Mucosa of rectum (tissue), 2 donors: ENCODE measurements at regions not wholly inside any gene's neighbourhood (a gene's known extent, or its start where the extent isn't known, plus 50 kb on each side); places are given as distances from the start of the nearest gene placed in this dataset.

Source experiments
- H3K27ac ChIP-seq, 2 donors: one replicate each; pipeline ENCODE4 v1.7.0; 2013; ENCODE audit warnings: inconsistent platforms in 2 of 2, low read depth in 2 of 2, low read length in 2 of 2
- H3K27me3 ChIP-seq, 2 donors: one replicate each; pipeline ENCODE4 v1.7.0; 2013; ENCODE audit warnings: low read length in 2 of 2; ENCODE audit not compliant: control insufficient read depth in 2 of 2, insufficient read depth in 2 of 2
- H3K36me3 ChIP-seq, 2 donors: one replicate each; pipeline ENCODE4 v1.7.0; 2013; ENCODE audit warnings: low read length in 2 of 2; ENCODE audit not compliant: control insufficient read depth in 2 of 2, insufficient read depth in 2 of 2
- H3K4me1 ChIP-seq, 2 donors: one replicate each; pipeline ENCODE4 v1.7.0; 2013; ENCODE audit warnings: low read length in 2 of 2, mild to moderate bottlenecking in 1 of 2; ENCODE audit not compliant: control insufficient read depth in 2 of 2, insufficient read depth in 2 of 2
- H3K4me3 ChIP-seq, 2 donors: one replicate each; pipeline ENCODE4 v1.7.0; 2013; ENCODE audit warnings: low read length in 2 of 2
- H3K9ac ChIP-seq, 2 donors: one replicate each; pipeline ENCODE4 v1.7.0; 2013; ENCODE audit warnings: low read length in 2 of 2, low read depth in 1 of 2, mild to moderate bottlenecking in 1 of 2
- H3K9me3 ChIP-seq, 2 donors: one replicate each; pipeline ENCODE4 v1.7.0; 2013; ENCODE audit warnings: low read length in 2 of 2; ENCODE audit not compliant: control insufficient read depth in 2 of 2
- donor health status: healthy.
- donor health status: Normal muscosa, but diverticular disease.

DNA sequence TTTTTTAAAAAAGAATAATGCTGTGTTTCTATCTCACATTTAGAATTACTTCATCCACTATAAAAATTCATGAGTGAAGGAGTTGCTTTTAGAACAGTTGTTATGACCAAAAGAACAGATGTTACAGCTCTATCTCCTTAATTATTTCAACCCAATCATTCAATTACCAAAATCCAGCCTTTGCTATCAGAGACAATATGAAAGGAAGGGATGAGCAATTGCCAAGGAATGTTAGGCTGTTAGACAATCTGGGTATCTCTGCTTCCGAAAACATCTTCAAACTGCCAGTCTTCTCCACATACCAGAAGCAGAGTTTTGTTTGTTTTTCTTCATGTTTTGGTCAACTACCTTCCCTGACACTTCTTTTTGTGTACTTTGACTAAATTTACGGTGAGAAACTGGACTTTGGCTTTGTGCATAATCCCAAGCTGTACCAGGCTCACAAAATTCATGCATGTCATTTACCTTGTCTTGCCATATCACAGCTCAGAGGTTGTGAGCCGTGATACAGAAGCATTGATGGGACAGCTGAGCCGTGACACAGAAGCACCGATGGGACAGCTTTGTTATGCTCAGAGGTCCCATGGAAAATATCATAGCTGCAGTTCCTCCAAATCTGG is 405.5 kb downstream of the KIF4B start:
- Histone ChIP-seq H3K27ac (no peak overlapping the region), H3K4me3 (no peak overlapping the region), H3K36me3 (no peaks in the 10 kb centered on the region), H3K27me3 (no peaks in the 10 kb centered on the region), H3K9me3 (no peaks in the 10 kb centered on the region), H3K4me1 (no peaks in the 10 kb centered on the region), H3K9ac (no peak overlapping the region)

DNA sequence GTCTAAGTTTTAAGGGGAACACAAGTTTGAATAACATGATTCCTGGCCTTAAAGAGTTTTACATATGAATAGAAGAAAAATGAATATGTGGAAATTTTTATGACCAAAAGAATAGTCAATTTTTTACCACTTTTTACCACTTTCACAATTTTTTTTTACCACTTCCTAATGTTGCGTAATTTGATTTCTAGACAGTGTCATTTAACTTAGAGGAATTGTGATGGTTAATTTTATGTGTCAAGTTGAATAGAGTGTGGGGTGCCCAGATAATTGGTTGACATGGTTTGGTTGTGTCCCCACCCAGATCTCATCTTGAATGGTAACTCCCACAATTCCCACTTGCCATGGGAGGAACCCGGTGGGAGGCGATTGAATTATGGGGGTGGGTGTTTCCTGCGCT is 416.6 kb downstream of the KIF4B start:
- Histone ChIP-seq H3K27ac (no peak overlapping the region), H3K36me3 (no peaks in the 10 kb centered on the region), H3K9ac (no peak overlapping the region), H3K4me3 (no peak overlapping the region), H3K27me3 (no peaks in the 10 kb centered on the region), H3K9me3 (no peaks in the 10 kb centered on the region), H3K4me1 (no peaks in the 10 kb centered on the region)

DNA sequence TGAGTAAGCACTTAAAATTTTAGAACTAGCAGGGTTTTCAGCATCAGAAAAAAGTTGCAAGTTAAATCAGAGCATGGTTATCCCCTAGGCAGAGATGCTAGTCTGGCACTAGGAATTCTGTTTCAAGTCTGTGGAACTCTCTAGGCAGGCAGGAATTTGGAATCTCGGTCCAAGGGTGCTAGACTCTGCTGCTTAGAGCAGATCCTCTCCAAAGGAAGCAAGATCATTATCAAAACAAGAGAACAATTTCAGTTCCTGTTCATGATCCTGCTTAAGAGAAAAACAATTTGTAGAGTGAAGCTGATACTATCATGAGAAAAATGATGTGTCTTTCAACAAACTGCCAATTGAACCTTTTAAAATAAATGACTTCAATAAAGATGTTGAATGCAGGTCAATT is 420.7 kb downstream of the KIF4B start:
- H3K4me1 ChIP-seq = no peaks in the 10 kb centered on the region
- no peak overlapping the region for H3K4me3 ChIP-seq
- no peaks in the 10 kb centered on the region for H3K36me3 ChIP-seq
- no peak overlapping the region for H3K9ac ChIP-seq
- no peaks in the 10 kb centered on the region for H3K9me3 ChIP-seq
- H3K27ac ChIP-seq = no peak overlapping the region
- H3K27me3 ChIP-seq = no peaks in the 10 kb centered on the region

- Histone ChIP-seq H3K4me3 (no peak overlapping the region), H3K27ac (no peak overlapping the region), H3K4me1 (no peaks in the 10 kb centered on the region), H3K9ac (no peak overlapping the region), H3K36me3 (no peaks in the 10 kb centered on the region), H3K9me3 (no peaks in the 10 kb centered on the region), H3K27me3 (no peaks in the 10 kb centered on the region)
These were observed 421.1 kb downstream of the KIF4B start for GRCh38 chr5:155434681-155435080.

- no peaks in the 10 kb centered on the region for H3K9me3 ChIP-seq
- H3K27ac ChIP-seq = no peak overlapping the region
- no peak overlapping the region for H3K9ac ChIP-seq
These were observed 428.3 kb downstream of the KIF4B start for GRCh38 chr5:155441849-155442248.

DNA sequence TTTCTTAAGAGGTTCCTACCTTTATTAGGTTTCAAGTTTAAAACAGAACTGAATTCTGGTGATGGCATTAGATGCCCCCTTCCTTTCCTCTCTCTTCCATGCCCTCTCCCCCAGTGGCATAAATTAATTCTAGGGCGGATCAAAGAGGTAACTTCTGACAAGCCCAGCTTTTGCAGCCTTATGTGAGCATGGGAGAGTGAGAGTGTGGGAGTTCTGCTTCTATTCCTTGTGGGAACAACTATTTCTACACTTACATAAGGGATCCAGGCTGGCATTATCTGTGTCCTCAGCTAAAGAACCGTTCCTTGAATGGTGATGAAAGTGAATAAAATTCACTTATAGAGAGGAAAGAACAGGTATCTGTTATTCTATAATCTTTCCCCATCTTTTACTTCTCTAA is 437.6 kb downstream of the KIF4B start:
- Histone ChIP-seq H3K4me1 (no peaks in the 10 kb centered on the region), H3K36me3 (no peaks in the 10 kb centered on the region), H3K27me3 (no peaks in the 10 kb centered on the region), H3K27ac (no peak overlapping the region), H3K9me3 (peaks cover 0 to 3% of the 10 kb centered on the region in 2 donors), H3K9ac (no peak overlapping the region), H3K4me3 (no peak overlapping the region)

More at GRCh38 chr5:155441849-155442248, 428.3 kb downstream of the KIF4B start:
- Histone ChIP-seq H3K27me3 (no peaks in the 10 kb centered on the region), H3K4me1 (no peaks in the 10 kb centered on the region), H3K36me3 (no peaks in the 10 kb centered on the region), H3K4me3 (no peak overlapping the region)

- no peak overlapping the region for H3K27ac ChIP-seq
- no peaks in the 10 kb centered on the region for H3K36me3 ChIP-seq
- no peaks in the 10 kb centered on the region for H3K4me1 ChIP-seq
- H3K9me3 ChIP-seq = no peaks in the 10 kb centered on the region
- no peak overlapping the region for H3K9ac ChIP-seq
- H3K27me3 ChIP-seq = no peaks in the 10 kb centered on the region
- no peak overlapping the region for H3K4me3 ChIP-seq
These were observed 442.4 kb downstream of the KIF4B start for GRCh38 chr5:155455791-155456514.

DNA sequence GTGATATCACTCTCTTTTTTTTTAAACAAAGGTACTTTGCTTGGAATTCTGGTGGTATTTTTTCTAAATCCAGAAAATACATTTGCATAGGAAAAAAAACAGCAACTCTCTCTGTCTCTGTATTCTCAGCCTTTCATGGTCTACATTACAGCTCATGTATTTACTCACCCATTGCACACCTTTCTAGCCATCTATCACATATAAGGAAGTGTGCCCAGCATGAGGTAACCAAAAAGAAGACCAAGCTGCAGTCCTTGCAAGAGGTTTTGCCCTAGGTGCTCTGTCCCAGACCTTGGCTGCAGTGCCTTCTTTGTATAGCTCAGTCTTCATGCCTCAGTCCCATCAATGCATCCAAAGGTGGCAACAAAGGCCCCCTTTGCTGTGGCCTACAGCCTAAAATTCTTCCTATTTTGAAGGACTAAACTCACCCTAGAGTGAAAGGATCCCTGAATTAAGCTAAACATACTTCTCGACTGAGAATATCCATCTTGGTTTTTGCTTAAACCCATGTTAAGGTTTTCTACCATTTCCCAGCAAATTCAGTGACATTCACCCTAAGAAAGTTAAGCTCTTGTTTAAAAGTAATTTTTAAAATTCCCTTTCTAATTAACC is 446.4 kb downstream of the KIF4B start:
- H3K4me3 ChIP-seq = no peak overlapping the region
- H3K27me3 ChIP-seq = no peaks in the 10 kb centered on the region
- H3K9me3 ChIP-seq = no peaks in the 10 kb centered on the region
- no peaks in the 10 kb centered on the region for H3K4me1 ChIP-seq
- no peak overlapping the region for H3K27ac ChIP-seq
- no peak overlapping the region for H3K9ac ChIP-seq
- no peaks in the 10 kb centered on the region for H3K36me3 ChIP-seq

- no peak overlapping the region for H3K9ac ChIP-seq
- no peaks in the 10 kb centered on the region for H3K36me3 ChIP-seq
- no peaks in the 10 kb centered on the region for H3K27me3 ChIP-seq
- H3K9me3 ChIP-seq = no peaks in the 10 kb centered on the region
- H3K4me3 ChIP-seq = no peak overlapping the region
- H3K27ac ChIP-seq = no peak overlapping the region
- no peaks in the 10 kb centered on the region for H3K4me1 ChIP-seq
These were observed 447.0 kb downstream of the KIF4B start for GRCh38 chr5:155460501-155460931.

GRCh38 chr5:155461304-155461703 is 447.7 kb downstream of the KIF4B start:
- no peaks in the 10 kb centered on the region for H3K9me3 ChIP-seq
- H3K27me3 ChIP-seq = no peaks in the 10 kb centered on the region

More at GRCh38 chr5:155461304-155461703, 447.7 kb downstream of the KIF4B start:
- no peak overlapping the region for H3K9ac ChIP-seq
- no peaks in the 10 kb centered on the region for H3K4me1 ChIP-seq
- no peaks in the 10 kb centered on the region for H3K36me3 ChIP-seq
- no peak overlapping the region for H3K4me3 ChIP-seq
- no peak overlapping the region for H3K27ac ChIP-seq
